Type B pancreatic cell (in vitro differentiated cells): ENCODE measurements at regions not wholly inside any gene's neighbourhood (a gene's known extent, or its start where the extent isn't known, plus 50 kb on each side); places are given as distances from the start of the nearest gene placed in this dataset.

Experiments
- DNase-seq: peaks from one replicate; pipeline ENCODE4 v3.0.0; 2021; ENCODE audit warnings: mixed read lengths; ENCODE audit not compliant: unreplicated experiment; ENCODE audit errors: extremely low spot score
- H3K27ac Mint-ChIP-seq: 2 replicates; pipeline ENCODE4 v1.8.0; 2021; ENCODE audit warnings: mild to moderate bottlenecking, mixed read lengths
- H3K27me3 Mint-ChIP-seq: 2 replicates; pipeline ENCODE4 v1.8.0; 2021; ENCODE audit warnings: mixed read lengths
- H3K36me3 Mint-ChIP-seq: 2 replicates; pipeline ENCODE4 v1.8.0; 2021; ENCODE audit warnings: mixed read lengths
- H3K4me1 Mint-ChIP-seq: one replicate; pipeline ENCODE4 v1.8.0; 2021; ENCODE audit warnings: mixed read lengths; ENCODE audit not compliant: unreplicated experiment
- H3K4me3 Mint-ChIP-seq: 2 replicates; pipeline ENCODE4 v1.8.0; 2021; ENCODE audit warnings: mild to moderate bottlenecking, mixed read lengths
- H3K9me3 Mint-ChIP-seq: 2 replicates; pipeline ENCODE4 v1.8.0; 2021; ENCODE audit warnings: mixed read lengths
- TF ChIP-seq, protein P1 (sequence below): fragments of 200-600 bp; sonication (generic); conservative IDR thresholded peaks from 2 replicates; pipeline ENCODE4 v1.5.0; 2021; ENCODE audit warnings: antibody characterized with exemption, mild to moderate bottlenecking

DNA sequence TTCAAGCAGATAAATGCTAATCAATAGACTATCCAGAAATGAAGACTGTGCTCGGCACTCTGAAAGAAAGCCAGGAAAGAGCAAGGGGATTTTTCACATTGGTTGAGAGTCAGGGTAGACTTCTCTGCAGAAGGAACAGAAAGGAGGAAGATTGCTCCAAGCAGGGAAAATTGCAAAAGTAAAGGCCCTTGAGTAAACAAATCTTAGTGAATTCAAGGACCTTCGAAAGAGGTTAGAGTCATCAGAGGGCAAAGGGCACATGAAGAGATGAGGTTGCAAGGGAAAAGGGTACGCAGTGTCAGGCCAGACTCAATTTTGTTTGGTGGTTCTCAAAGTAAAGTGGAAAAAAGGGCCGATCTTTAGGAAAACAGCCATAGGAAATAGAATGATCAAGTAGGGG lies 157.6 kb upstream of the RAI14 start:
- Mint-ChIP-seq H3K4me3 (no peak overlapping the region), H3K9me3 (peaks cover 13% of the 10 kb centered on the region), H3K4me1 (peaks cover 52% of the 10 kb centered on the region), H3K36me3 (no peaks in the 10 kb centered on the region), H3K27me3 (no peaks in the 10 kb centered on the region), H3K27ac (peak overlapping the region; percentile 68)
- DNase-seq, result no peak
- TF ChIP-seq, protein P1, sequence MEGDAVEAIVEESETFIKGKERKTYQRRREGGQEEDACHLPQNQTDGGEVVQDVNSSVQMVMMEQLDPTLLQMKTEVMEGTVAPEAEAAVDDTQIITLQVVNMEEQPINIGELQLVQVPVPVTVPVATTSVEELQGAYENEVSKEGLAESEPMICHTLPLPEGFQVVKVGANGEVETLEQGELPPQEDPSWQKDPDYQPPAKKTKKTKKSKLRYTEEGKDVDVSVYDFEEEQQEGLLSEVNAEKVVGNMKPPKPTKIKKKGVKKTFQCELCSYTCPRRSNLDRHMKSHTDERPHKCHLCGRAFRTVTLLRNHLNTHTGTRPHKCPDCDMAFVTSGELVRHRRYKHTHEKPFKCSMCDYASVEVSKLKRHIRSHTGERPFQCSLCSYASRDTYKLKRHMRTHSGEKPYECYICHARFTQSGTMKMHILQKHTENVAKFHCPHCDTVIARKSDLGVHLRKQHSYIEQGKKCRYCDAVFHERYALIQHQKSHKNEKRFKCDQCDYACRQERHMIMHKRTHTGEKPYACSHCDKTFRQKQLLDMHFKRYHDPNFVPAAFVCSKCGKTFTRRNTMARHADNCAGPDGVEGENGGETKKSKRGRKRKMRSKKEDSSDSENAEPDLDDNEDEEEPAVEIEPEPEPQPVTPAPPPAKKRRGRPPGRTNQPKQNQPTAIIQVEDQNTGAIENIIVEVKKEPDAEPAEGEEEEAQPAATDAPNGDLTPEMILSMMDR, result no peak

DNA sequence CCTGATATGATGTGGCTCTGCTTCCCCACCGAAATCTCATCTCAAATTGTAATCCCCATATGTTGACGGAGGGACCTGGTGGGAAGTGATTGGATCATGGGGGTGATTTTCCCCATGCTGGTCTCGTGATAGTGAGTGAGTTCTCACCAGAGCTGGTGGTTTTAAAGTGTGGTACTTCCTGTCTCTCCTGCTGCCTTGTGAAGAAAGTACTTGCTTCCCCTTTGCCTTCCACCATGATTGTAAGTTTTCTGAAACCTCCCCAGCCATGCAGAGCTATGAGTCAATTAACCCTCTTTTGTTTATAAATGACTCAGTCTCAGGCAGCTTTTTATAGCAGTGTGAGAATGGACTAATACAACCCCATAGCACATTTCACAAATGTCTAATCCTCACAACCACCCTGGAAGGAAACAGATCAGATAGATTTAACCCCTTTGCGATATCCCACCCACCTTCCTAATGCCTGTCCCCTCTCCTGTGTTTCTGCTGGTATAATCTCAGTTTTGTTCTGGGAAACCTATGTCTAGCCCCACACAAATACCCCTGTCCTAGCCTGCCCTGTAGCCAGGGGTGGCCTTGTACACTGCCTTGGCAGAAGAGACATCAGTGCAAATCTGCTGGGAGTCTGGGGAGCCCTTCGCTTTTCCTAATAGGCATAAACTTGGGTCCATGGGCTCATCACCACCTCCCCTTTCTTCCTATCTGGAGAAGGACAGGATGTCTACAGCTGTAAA lies 157.0 kb upstream of the RAI14 start:
- peaks cover 13% of the 10 kb centered on the region for H3K9me3 Mint-ChIP-seq
- TF ChIP-seq, protein P1, result no peak
- no peak overlapping the region for H3K4me3 Mint-ChIP-seq
- no peaks in the 10 kb centered on the region for H3K27me3 Mint-ChIP-seq
- no peaks in the 10 kb centered on the region for H3K36me3 Mint-ChIP-seq
- peak overlapping the region; percentile 68 for H3K27ac Mint-ChIP-seq
- H3K4me1 Mint-ChIP-seq, result peaks cover 53% of the 10 kb centered on the region
- no peak for DNase-seq

DNA sequence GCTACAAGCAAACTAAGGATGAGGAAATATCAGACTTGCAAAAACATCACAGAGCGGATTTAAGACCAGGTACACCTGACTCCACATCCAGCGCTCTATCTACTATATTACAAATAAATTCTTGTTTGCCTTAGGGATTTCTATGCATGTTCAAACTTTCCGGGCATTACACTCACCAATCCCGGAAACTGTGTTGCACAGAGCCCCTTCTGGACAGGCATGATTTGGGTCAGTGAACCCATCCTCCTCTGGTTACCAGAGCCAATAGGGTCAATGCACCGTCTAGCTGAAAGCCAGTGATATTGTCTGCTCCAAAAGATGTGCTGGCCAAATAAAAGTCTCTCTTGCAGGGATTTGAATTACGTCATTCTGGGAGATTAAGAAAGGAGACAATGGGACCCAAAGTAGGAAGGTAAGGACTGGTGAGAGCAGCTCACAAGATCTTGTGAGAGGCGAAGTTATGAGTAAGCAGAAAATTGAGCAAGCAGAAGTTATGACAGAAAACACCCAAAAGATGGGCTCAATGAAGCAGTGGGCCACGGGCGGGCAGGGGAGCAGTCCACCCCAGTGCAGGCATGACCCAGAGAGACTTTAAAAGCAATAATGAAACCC lies 155.8 kb upstream of the RAI14 start:
- no peak for DNase-seq
- TF ChIP-seq, protein P1, result no peak
- Mint-ChIP-seq H3K27ac (no peak overlapping the region), H3K4me1 (peaks cover 43% of the 10 kb centered on the region), H3K27me3 (no peaks in the 10 kb centered on the region), H3K4me3 (no peak overlapping the region), H3K9me3 (peaks cover 5% of the 10 kb centered on the region), H3K36me3 (no peaks in the 10 kb centered on the region)

DNA sequence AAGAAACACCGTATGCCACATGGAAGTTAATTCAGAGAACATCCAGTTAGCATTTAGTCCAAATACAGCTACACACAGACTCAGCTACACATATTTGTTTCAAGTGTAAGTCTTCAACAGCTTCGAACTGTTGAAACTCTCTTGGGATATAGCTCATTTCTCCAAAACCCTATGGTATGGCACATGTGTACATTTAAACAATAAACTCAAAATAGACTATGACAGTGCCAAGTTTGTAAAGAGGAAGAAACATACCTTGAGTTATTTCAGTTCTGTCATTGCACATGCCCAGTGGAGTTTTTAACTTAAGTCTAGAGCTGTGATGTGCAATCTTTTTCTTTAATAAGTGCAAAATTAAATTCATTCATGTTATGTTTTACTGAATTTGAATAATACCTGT lies 155.1 kb upstream of the RAI14 start:
- Mint-ChIP-seq H3K4me3 (no peak overlapping the region), H3K27me3 (no peaks in the 10 kb centered on the region), H3K36me3 (no peaks in the 10 kb centered on the region), H3K27ac (no peak overlapping the region), H3K4me1 (peaks cover 40% of the 10 kb centered on the region), H3K9me3 (peaks cover 6% of the 10 kb centered on the region)
- DNase-seq, result no peak
- TF ChIP-seq, protein P1, result no peak

DNA sequence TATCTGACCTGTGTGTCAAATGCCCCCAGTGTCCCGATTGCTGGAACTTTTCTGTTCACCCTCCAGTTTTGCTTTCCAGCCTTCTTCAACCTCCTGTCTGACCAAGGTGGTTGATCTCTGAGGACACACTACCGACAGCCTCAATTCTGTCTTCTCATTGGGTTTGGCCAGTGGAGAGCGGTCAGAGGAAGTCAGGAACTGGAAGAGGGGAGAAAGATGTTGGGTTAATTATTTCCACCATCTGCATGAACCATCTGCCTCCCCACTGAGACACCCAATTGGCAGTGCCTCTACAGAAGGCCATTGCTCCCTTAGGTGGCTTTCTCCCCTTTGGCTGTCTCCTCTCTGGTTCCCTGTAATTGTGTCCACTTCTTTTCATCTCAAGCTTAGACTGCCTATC lies 154.3 kb upstream of the RAI14 start:
- no peak for DNase-seq
- no peak overlapping the region for H3K27ac Mint-ChIP-seq
- TF ChIP-seq, protein P1, result no peak
- peaks cover 11% of the 10 kb centered on the region for H3K9me3 Mint-ChIP-seq
- H3K36me3 Mint-ChIP-seq, result no peaks in the 10 kb centered on the region
- peaks cover 31% of the 10 kb centered on the region for H3K4me1 Mint-ChIP-seq
- no peaks in the 10 kb centered on the region for H3K27me3 Mint-ChIP-seq
- H3K4me3 Mint-ChIP-seq, result no peak overlapping the region
